ENCODE measurements at regions not wholly inside any gene's neighbourhood (a gene's known extent, or its start where the extent isn't known, plus 50 kb on each side); places are given as distances from the start of the nearest gene placed in this dataset.

DNA sequence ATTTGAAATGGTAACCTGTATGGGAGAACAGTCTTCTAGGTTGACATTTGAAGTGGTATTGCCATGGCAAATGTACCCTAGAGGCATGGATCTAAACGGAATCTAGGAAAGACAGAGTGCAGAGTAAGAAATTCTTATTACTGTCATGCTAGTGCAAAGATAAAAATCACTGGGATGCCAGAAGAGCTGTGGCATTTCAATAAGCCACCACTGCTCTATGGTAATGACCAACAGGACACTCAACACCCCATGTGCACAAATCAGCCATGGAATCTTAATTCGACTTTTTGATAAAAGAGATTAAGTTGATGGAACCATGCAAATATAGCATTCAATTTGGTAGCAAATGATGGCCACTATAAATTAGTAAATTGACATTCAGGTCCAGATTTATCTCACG is 74.1 kb downstream of the ID4 start:
- no peak overlapping the region for H3K9ac ChIP-seq (ENCODE audit: insufficient read depth, low read length, poor library complexity, severe bottlenecking)
- peaks cover 0 to 5% (median 0%) of the 10 kb centered on the region in 3 donors for H3K27me3 Mint-ChIP-seq (ENCODE audit: low read depth in 3 of 3)
- WGBS (ENCODE audit: insufficient coverage), result 100% methylated on average over 1 of the region's 3 CpGs
- no peak overlapping the region for H2AFZ ChIP-seq (ENCODE audit: insufficient read depth, low read depth, low read length, poor library complexity, severe bottlenecking)
- no peaks in the 10 kb centered on the region for H3K4me1 Mint-ChIP-seq
- no peaks in the 10 kb centered on the region for H3K36me3 Mint-ChIP-seq
- no peak overlapping the region for H3K27ac Mint-ChIP-seq
- H3K27me3 ChIP-seq (ENCODE audit: control insufficient read depth in 2 of 2, insufficient read depth in 2 of 2, low read length in 2 of 2), result no peaks in the 10 kb centered on the region
- no peak overlapping the region for H3K4me3 Mint-ChIP-seq
- no peaks in the 10 kb centered on the region for H3K4me1 ChIP-seq (ENCODE audit: control insufficient read depth in 1 of 2, insufficient read depth in 2 of 2, low read length in 2 of 2)
- no peak overlapping the region for H3K27ac ChIP-seq (ENCODE audit: low read depth in 1 of 2, low read length in 2 of 2)
- H3K9me3 Mint-ChIP-seq, result peaks cover 0 to 15% (median 3%) of the 10 kb centered on the region in 7 donors
- H3K4me2 ChIP-seq (replicated peaks; ENCODE audit: extremely low read depth, low read length, poor library complexity, severe bottlenecking), result no peak overlapping the region
- H3K4me3 ChIP-seq (replicated peaks in 1 of 3; ENCODE audit: low read depth in 2 of 3, low read length in 3 of 3), result no peak overlapping the region
- peaks cover 0 to 9% of the 10 kb centered on the region in 2 donors for H3K9me3 ChIP-seq (replicated peaks in 1 of 2; ENCODE audit: control insufficient read depth in 1 of 2, insufficient read depth in 1 of 2, low read length in 2 of 2)
- no peaks in the 10 kb centered on the region for H3K36me3 ChIP-seq (replicated peaks in 1 of 2; ENCODE audit: control insufficient read depth in 1 of 2, insufficient read depth in 2 of 2, low read length in 2 of 2)
- DNase-seq, result no peak
- no peaks in the 10 kb centered on the region for H3K79me2 ChIP-seq (ENCODE audit: insufficient read depth, low read length)
- no peaks in the 10 kb centered on the region for H4K20me1 ChIP-seq (ENCODE audit: insufficient read depth, low read length)
- intact Hi-C loops (cut with micrococcal nuclease), result no loop called here
- TF ChIP-seq, protein P1, sequence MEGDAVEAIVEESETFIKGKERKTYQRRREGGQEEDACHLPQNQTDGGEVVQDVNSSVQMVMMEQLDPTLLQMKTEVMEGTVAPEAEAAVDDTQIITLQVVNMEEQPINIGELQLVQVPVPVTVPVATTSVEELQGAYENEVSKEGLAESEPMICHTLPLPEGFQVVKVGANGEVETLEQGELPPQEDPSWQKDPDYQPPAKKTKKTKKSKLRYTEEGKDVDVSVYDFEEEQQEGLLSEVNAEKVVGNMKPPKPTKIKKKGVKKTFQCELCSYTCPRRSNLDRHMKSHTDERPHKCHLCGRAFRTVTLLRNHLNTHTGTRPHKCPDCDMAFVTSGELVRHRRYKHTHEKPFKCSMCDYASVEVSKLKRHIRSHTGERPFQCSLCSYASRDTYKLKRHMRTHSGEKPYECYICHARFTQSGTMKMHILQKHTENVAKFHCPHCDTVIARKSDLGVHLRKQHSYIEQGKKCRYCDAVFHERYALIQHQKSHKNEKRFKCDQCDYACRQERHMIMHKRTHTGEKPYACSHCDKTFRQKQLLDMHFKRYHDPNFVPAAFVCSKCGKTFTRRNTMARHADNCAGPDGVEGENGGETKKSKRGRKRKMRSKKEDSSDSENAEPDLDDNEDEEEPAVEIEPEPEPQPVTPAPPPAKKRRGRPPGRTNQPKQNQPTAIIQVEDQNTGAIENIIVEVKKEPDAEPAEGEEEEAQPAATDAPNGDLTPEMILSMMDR (IDR thresholded peaks at IDR 0.05), result no peak

- Histone ChIP-seq H3K9ac (ENCODE audit: insufficient read depth, low read length, poor library complexity, severe bottlenecking) (no peak overlapping the region), H3K36me3 (replicated peaks in 1 of 2; ENCODE audit: control insufficient read depth in 1 of 2, insufficient read depth in 2 of 2, low read length in 2 of 2) (no peaks in the 10 kb centered on the region), H3K79me2 (ENCODE audit: insufficient read depth, low read length) (no peaks in the 10 kb centered on the region), H3K27me3 (ENCODE audit: control insufficient read depth in 2 of 2, insufficient read depth in 2 of 2, low read length in 2 of 2) (no peaks in the 10 kb centered on the region), H3K4me1 (ENCODE audit: control insufficient read depth in 1 of 2, insufficient read depth in 2 of 2, low read length in 2 of 2) (no peaks in the 10 kb centered on the region), H2AFZ (ENCODE audit: insufficient read depth, low read depth, low read length, poor library complexity, severe bottlenecking) (no peak overlapping the region), H4K20me1 (ENCODE audit: insufficient read depth, low read length) (no peaks in the 10 kb centered on the region), H3K4me3 (replicated peaks in 1 of 3; ENCODE audit: low read depth in 2 of 3, low read length in 3 of 3) (no peak overlapping the region), H3K4me2 (replicated peaks; ENCODE audit: extremely low read depth, low read length, poor library complexity, severe bottlenecking) (no peak overlapping the region), H3K27ac (ENCODE audit: low read depth in 1 of 2, low read length in 2 of 2) (no peak overlapping the region), H3K9me3 (replicated peaks in 1 of 2; ENCODE audit: control insufficient read depth in 1 of 2, insufficient read depth in 1 of 2, low read length in 2 of 2) (peaks cover 0 to 6% of the 10 kb centered on the region in 2 donors)
- H3K27me3 Mint-ChIP-seq (ENCODE audit: low read depth in 3 of 3), result peaks cover 0 to 3% (median 2%) of the 10 kb centered on the region in 3 donors
- DNase-seq, result no peak
- no peaks in the 10 kb centered on the region for H3K36me3 Mint-ChIP-seq
- WGBS (ENCODE audit: insufficient coverage), result 80% methylated on average over 1 of the region's 1 CpG
- H3K4me3 Mint-ChIP-seq, result no peak overlapping the region
- no peak overlapping the region for H3K27ac Mint-ChIP-seq
- peaks cover 2 to 13% (median 9%) of the 10 kb centered on the region in 7 donors for H3K9me3 Mint-ChIP-seq
- TF ChIP-seq, protein P1 (IDR thresholded peaks at IDR 0.05), result no peak
- H3K4me1 Mint-ChIP-seq, result no peaks in the 10 kb centered on the region
- intact Hi-C loops (cut with micrococcal nuclease), result no loop called here
These were observed 81.3 kb downstream of the ID4 start for GRCh38 chr6:19918436-19918835.

All from CD14-positive monocyte (primary cell).